DMS53 (cell line): ENCODE measurements at regions not wholly inside any gene's neighbourhood (a gene's known extent, or its start where the extent isn't known, plus 50 kb on each side); places are given as distances from the start of the nearest gene placed in this dataset.

Source experiments
- DNase-seq: peaks from one replicate; lab custom pipeline; 2025; lab: John Stamatoyannopoulos, UW

DNA sequence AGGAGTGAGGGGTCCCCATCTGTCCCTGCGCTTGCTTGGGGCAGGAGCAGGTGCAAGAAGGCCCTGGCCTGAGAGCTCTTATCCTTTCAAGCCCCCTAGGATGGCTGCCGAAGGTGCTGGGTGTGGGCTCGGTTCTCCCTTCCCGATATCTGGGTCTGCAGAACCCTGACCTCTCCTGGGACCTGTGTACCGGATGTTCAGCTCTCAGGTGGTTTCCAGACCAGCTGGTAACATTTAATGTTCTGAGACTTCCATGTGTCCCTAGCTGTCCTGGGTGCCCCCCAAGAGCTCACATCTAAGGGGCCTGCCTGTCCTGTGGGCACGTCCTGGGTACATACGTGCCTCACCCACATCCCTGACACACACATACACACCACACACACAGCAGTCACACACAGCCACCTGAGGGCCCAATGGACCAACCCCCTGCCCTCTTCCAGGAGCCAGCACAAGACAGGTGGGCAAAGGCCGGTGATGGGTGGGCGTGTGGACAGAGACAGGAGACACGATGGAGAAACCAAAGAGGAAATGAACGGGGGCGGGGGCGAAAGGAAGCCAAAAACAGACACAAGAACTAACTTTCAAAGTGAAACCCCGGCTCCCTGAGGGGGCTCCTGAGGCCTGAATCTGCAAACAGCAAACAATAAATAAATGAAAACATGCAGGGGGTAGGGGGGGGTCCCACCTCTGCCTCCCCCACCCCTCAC, 124.3 kb downstream of the PTPRS start:
- DNase-seq: no peak

DNA sequence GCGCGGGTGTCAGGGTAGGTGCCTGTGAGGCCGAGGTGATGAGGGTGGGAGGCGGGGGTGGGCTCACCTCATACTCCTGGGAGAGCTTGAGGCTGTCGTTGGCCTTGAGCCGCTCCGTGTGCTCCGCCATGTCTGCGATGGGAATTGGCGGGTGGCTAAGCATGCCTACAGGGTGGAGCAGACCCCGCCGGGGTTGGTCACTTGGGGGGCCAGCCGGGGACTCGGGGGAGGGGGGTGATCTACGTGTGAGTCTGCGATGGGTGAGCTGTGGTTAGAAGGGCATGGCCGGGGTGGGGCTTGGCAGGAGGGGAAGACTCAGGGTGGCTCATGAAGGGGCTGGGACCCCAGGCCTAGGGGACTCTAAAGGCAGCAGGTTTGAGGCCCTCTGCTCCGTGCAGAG, 125.2 kb downstream of the PTPRS start:
- no peak for DNase-seq

DNA sequence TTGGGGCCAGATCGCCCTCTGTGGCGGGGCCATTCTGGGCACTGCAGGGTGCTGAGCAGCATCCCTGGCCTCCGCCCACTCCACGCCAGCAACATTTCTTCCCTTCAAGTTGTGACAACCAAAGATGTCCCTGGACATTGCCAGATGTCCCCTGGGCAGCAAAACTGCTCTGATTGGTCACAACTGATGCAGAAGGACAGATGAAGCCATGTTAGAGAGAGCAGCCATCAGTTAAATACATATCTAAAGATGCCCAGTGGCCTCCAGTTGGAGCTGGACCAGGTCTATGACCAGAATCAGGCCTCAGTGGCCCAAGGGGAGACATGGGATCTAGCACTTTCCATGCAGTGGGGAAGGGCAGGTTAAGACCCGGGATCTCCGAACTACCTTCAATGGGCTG, 125.7 kb downstream of the PTPRS start:
- DNase-seq: no peak

DNA sequence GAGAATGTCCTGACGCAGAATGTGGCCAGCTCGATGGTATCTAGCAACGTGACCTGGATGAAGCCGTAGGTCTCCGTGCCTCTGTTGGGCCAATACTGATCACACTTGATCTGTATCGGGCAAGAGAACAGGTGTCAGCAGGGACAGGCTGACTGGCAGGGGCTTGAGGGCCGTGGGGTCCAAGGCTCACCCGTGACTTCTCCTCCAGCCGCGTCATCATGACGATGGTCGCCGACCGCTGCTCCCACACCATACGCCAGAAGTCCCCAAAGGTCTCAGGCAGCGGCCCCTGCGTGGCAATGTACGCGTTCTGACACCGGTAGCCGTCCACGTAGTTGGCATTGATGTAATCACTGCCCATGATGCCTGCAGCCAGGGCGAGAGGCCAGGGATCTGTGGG, 126.2 kb downstream of the PTPRS start:
- DNase-seq: no peak

DNA sequence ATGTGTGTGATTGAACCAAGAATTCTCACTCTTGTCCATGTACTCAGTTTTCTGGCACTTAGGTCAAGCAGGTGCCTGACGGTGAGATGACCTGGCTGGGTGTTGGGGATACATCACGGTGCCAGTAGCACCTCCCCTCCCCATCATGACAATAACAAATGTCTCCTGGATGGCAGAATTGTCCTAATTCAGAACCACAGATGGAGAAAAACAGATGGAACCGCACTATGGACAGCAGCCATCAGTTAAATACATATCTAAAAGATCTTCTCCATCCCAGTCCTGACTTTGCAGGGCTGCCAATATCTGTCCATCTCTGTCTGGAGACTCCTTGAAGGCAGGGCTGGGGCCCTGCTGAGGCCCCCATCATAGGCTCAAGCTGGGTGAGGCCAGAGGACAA, 126.9 kb downstream of the PTPRS start:
- DNase-seq: no peak

DNA sequence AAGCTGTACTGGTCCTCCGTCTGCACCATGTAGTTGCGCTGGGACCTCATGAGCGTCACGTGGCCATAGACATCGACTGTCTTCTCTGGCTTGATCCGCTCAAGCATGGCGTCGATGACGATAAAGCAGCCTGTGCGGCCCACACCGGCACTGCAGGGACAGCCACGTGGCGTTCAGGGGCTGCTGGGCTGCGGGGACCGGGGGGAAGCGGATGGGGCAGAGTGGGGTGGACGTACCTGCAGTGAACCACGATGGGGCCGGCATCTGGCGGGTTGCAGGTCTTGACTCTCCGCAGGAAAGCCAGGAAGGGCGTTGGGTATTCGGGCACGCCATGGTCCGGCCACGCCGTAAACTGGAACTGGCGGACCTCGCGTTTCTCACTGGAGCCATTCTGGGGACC, 128.5 kb downstream of the PTPRS start:
- no peak for DNase-seq

DNA sequence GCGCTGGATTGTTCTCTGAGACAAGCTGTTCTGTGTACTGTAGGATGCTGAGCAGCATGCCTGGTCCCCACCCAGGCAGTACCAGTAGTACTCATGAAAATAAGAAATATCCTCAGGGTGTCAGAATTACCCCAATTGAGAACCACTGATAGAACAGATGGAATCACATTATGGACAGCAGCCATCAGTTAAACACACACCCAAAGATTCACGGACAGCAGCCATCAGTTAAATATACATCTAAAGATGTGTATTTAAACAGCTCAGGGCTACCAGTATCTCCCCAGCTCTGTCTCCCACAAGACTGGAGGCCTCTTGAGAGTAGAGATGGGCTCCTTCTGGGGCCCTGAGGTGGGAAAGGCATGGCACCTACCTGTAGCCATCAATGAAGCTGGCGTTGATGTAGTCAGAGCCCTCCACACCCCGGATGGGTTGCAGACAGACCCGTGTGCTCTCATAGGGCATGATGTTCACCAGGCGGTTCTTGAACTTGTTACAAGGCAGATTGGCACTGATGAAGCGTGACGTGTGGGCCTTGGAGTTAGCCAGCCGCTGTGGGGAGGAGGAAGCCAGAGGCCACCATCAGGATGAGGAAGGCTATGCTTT, 129.3 kb downstream of the PTPRS start:
- no peak for DNase-seq

DNA sequence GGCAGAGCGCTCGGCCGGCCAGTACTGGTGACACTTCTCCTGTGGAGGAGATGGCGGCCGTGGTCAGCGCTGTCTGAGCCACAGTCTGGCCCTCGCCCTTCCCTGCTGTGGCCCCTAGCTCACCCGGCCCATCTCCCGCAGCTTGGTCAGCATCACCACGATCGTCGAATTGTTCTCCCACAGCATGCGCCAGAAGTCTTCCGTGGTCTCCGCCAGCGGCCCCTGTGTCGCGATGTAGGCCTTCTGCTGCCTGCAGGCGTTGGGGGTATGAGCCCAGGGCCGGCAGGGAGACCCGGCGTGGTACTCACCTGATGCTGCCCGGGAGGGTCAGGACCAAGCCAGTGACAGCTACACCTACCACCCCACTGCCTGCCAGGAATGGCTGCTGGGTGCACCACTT, 130.1 kb downstream of the PTPRS start:
- DNase-seq: no peak

DNA sequence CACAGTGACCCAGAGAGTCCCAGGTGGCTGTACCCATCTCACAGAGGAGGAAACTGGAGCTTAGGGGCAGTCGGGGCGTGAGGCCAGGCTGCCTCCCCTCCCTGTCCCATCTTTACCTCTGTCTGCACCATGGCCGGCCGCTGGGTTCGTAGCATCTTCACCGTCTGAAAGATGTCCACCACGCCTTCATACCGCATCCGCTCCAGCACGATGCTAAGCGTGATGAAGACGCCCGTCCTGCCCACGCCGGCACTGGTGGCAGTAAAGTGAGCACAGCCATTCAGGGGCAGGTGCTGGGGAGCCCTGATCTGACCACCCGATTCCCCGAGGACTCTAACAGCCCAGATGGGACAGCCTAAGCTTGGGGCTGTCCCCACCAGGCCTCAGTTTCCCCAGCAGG, 132.8 kb downstream of the PTPRS start:
- DNase-seq: no peak

DNA sequence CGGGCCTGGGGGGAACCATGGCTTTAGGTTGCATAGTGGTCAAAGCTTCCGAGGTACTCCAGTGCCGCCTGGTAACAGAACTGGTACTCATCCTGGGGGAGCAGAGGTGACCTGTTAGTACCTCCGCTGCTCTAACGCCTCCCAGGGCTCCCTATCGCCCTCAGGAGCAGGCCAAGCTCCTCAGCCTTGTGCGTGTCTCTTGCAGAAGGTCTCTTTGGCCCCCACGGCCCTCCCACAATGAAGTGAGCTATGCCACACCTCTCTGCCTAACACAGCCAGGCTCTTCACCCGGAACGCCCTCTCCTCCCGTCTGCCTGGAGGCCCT, 133.9 kb downstream of the PTPRS start:
- no peak for DNase-seq

DNA sequence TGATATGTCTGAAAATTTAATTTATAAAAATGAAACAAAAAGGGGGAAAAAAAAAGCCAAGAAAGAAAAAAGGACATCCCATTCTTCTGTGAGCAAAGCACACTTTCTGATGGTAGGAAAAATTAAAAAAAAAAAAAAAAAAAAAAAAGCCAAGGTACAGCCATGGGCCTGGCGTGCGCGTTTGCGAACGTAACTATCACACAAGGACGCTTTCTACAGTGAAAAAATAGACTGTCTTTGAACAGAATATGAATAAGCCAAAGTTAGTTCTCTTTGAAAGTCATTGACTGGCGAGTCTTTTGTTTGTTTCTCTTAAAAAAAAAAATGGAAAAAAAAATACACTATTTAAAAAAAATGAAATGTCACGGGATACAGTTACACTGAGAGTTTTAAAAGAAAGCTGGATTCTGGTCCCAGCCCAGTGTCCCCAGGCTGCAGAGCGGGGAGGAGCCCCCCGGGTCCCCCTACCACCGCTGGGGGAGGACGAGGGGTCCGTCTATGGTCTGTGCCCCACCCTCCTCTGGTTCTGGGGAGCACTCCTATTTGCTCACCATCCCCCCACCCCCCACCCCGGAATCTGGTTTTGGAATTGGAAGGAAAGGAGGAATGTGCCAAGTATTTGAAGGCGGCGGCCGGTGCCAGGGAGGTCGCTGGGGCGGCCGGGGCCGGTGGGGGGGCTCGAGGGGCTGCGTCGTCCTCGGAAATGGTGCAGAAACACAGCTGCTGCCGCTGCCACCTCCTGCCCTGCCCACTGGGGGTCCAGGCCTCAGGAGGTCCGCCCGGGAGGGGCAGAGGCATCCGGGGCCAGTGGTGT, 134.5 kb downstream of the PTPRS start:
- DNase-seq: no peak

DNA sequence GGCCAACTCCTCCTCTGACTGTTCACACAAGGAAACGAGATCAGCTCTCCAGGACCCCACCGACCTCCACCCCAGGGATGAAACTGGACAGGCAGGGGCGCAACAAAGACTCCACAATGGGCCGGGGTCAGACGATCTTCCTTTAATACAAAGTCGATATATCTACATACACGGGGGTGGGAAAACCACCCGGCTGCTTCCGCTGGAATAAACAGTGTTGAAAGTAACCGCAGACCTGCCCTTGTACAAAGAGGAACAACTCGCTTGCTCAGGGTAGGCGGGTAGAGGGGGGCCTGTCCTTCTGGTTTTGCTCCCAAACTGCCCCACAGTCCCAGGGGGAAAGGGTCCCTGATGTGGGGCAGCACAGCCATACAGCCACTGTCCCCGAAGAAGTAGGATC, 135.2 kb downstream of the PTPRS start:
- DNase-seq: no peak

DNA sequence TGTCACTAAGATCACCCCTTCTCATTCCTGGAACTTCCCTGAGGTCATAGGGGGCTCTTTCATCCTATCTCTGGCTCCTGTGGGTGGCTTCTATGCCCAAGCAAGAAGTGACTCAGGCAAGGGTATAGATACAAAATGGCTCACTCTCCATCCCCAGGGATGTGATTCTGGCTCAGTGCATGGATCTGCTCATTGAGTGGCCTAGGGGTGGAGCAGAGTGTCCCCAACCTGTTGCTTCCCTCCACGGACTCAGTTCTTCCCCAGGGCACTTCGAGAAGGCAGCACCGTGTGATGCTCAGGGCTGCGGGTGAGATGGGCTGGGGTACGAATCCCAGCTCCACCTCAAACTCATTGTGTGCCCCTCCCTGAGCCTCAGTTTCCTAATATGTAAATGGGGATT, 136.4 kb downstream of the PTPRS start:
- DNase-seq: no peak
